OCI-M1 (cell line): ENCODE measurements at regions not wholly inside any gene's neighbourhood (a gene's known extent, or its start where the extent isn't known, plus 50 kb on each side); places are given as distances from the start of the nearest gene placed in this dataset.
"Not testable (repeated sequence)": the region's sequence is repeated elsewhere in the genome, so short reads cannot be mapped to it uniquely, and the experiment has no call there.

Experiments
- DNase-seq: peaks from one replicate; lab custom pipeline; 2025; lab: John Stamatoyannopoulos, UW

- no peak for DNase-seq
These were observed 89.4 kb upstream of the SEMA3E start for GRCh38 chr7:83738291-83738835.

DNA sequence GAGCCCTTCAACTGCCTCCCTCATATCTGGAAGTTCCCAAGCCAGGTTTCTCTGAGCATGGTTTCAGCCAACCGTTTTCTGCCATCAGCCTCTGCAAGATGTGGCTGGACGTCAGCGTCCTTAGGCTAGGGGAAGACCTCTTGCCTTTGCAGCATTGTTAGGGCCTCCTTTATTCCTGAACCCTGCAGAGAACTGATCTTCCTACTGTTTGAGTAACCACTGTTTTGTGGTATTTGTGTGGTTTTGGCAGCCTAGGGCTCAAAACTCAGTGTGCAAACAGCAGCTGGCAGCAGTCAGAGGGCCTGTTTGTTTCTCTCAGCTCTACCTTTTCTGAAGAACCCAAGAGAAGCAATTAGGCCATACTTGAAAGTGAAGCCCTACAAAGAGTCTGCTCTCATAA lies 83.4 kb upstream of the SEMA3E start:
- peak; percentile 80 for DNase-seq

DNA sequence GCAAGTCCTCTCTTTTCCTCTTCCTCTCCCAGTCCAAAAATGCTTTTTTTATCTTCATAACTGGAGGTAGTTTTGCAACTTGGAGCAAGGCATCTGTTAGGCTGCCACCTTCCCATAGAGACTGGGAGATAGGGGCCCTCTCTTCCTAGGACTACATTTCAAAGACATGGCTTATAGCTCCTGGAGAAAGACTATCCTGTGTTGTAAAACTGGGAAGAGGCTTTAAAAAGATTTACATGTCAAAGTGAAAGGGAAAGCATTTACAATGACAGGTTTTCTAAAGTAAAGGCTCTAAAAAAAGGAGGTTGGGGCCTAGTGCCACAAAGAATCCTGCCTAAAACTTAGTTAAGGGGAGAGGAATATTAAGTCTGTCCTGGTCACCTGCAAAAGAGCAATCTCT lies 82.2 kb upstream of the SEMA3E start:
- DNase-seq, result peak; percentile 52

- not testable (repeated sequence) for DNase-seq
These were observed 68.0 kb upstream of the SEMA3E start for GRCh38 chr7:83716923-83717322.

GRCh38 chr7:83708531-83708930 lies 59.6 kb upstream of the SEMA3E start:
- DNase-seq, result no peak

- no peak for DNase-seq
These were observed 55.6 kb upstream of the SEMA3E start for GRCh38 chr7:83704564-83704963.

- no peak for DNase-seq
These were observed 53.5 kb upstream of the SEMA3E start for GRCh38 chr7:83702446-83702845.

- DNase-seq, result no peak
These were observed 52.8 kb upstream of the SEMA3E start for GRCh38 chr7:83701736-83702135.
